Stimulated activated CD4-positive, alpha-beta T cell treated with anti-CD3 and anti-CD28 coated beads, Interleukin-1b, Interleukin-23, amount 100 ng/mL, for 4 hours (primary cell): ENCODE measurements at regions not wholly inside any gene's neighbourhood (a gene's known extent, or its start where the extent isn't known, plus 50 kb on each side); places are given as distances from the start of the nearest gene placed in this dataset.

Experiments used
- DNase-seq, 2 donors: peaks; one replicate each; pipeline ENCODE4 v3.0.0-alpha.2; 2020; ENCODE audit warnings: low read depth in 2 of 2

DNA sequence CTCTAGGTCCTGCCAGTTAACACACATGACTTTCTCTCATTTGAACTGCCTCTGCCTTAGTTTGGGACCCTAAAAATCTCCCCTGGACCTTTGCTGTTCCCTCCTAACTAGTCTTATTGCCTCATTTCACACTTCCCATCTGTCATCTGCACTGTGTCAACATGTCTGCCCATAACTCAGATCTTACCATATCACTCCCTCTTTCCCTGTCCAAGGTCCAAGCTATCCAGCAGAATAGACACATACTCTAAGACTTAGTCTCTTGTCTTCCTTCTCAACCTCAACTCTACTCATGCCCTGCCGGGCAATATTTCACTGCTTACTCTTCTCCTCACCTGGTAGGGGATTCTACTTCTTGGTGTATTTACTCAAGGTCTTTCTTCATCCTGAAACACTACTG is 79.5 kb upstream of the DAB1 start:
- no peak for DNase-seq

DNA sequence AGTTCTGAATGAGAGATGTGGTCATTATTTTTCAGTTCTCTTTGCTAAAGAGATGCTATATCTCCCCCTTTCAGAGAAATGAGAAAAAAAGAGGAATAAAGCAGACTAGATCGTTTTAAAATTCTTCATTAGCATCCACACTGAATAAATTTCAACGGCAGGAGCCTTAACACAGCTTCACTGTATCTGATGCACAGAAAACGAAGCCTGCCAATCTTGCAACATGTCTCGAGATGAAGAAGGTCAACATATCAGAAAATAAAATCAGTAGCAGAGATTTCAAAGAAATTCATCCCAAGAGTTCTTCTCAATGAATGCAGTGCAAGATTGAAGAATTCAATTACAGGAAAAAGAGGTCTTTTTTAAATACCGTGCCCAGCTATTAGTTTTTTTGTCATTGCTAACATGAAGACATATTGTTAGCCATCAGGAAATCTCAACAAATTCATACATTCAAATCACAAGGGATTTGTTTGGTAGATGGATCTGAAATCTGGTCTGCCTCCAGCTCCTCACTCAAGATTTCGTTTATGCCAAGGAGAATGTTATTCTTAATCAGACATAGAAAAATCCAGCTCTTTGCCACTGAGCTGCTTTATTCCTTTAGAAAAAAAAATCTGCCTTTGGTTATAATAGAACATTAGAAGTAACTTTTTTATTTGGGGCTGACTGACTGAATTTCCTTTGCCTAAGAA is 76.4 kb upstream of the DAB1 start:
- DNase-seq, result no peak

DNA sequence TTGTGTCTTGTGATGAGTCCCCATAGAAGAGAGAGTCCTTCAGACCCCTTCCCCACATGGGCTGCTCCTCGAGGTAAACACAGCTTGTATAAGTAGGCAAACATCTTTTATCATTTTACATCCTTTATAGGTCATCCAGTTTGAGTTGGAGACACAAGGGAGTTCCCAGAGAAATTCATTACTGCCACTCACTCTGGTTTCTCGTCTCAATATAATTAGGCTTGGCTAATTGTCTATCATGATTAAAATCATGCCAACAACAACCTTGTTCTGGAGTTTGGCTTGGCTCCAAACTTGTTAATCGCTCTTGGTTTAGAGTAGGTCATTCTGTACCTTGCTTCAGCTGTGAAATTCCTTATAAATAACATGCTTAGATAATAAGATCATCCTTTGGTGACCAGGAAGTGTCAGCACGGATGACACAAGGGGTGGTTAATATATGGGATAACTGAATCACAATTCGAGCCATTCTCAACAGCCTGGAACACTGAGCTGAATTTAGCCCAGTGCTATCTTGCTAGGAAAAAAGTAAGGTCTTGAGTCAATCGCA is 70.7 kb upstream of the DAB1 start:
- DNase-seq, result no peak

DNA sequence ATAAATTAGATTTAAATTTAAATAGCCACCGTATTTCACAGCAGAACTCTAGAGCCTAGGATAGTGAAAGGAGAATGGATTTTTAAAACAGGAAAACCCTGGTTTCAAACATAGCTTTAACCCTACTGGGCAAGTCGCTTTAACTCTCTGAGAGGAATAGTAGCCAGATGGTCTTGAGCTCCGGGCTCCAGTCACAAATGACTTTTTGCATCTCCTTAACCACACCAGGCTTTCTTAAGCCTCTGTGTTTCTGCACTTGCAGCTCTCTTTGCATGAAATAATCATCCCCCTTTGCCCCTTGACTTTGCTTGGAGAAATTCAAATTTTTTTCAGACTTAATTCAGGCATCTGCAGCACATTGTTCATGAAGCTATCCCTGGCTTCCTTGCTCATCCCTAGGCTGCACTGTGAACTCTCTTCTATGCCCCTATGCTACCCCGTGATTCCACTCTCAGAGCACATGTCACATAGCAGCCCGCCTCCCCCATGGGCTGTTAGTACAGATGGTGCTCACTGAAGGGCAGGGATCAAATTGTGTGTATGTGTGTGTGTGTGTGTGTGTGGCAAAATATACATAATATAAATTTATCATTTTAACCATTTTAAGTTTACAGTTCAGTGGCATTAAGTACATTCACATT is 68.8 kb upstream of the DAB1 start:
- no peak for DNase-seq

DNA sequence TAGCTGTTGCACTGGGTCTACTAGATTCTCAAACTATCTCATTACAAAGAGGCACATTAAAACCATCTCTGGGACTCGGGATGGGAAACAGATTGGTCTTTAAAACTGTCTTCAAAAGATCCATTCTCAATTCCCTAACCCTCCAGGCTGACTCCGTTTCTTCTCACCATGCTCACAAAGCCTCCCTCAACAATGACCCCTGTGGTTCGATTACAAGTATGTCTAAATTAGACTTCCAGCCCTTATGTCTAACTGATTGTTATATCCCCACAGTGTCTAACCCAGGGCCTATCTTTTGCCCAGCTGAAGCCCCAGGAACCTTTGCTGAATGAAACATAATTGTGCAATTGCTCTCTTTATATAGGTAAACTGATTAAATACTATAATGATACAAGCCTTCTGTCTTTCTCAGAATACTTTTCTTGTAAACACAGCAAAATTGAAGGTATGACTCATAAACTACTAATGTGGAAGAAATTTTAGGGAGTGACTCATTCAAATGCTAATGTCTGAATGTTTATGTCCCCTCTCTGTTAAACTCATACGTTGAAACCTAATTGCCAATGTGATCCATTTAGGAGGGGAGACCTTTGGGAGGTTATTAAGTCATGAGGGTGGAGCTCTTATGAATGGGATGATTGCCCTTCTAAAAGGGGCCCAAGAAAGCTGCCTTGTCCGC is 65.6 kb upstream of the DAB1 start:
- no peak for DNase-seq

DNA sequence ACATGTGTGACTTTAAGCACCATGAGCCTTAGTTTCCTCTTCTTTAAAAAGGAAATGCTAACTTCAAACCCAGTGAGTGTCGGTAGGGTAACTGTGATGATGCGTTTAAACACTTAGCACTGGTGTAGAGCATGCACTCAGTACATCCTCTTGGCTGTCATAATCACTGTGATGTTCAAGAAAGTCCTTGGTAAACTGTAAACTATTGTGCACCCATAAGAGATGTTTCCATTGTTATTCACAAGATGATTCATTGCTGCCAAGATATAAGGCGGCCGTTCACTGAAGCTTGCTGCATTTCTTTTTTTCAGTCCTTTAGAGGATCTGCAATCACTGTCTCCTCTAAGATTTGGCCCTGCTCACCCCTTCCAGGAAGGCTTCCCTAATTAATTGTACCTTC is 61.8 kb upstream of the DAB1 start:
- no peak for DNase-seq

DNA sequence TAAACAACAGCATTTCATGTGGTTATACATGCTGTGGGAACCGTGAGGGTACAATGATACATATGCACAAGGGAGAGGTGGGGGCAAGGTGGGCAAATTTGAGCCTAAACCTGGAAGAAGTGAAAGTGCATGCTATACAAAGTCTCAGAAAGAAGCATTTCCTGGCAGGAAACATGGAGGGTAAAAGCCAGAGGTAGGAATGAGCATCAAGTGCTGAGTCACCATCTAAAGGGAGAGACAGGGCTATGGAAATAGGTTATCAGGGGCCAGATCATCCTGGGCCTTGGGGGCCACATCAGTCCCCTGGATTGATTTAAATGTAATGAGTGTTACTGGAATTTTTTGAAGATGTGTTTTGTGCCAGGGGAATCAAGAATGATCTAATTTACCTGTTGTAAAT is 60.1 kb upstream of the DAB1 start:
- DNase-seq, result no peak

DNA sequence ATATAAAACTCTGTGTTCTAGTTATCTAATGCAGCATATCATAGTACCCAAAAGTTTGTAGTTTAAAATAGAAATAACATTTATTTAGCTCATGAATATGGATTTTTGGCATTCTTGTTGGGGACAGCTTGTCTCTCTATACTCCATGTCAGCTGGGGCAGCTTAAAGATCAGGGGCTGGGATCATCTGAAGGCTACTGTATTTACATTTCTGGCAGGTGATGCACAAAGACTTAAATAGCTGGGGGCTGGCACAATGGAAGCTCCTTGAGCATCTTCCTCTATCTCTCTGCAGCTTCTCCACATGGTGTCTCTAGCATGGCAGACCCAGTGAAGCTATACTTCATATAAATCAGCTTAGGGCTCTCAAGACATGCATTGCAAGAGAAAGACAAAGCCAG is 55.6 kb upstream of the DAB1 start:
- DNase-seq, result no peak

DNA sequence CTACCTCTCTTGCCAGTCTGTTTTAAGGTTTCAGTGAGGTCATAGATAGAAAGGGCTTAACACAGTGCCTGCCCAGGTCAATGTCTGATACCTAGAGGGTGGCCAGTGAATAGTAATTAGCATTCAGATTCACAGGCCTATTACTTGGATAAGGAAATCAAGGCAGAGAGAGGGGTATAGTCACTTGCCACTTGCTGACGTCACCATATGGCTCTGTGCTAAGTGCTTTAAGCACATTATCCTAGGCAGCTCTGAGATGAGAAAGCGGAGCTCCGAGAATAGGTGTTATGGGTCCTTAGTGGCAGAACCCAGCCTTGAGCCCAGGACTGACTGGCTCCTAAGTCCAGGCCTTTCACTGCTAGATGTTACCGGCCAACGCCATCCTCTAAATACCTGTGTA is 51.5 kb upstream of the DAB1 start:
- DNase-seq, result no peak

DNA sequence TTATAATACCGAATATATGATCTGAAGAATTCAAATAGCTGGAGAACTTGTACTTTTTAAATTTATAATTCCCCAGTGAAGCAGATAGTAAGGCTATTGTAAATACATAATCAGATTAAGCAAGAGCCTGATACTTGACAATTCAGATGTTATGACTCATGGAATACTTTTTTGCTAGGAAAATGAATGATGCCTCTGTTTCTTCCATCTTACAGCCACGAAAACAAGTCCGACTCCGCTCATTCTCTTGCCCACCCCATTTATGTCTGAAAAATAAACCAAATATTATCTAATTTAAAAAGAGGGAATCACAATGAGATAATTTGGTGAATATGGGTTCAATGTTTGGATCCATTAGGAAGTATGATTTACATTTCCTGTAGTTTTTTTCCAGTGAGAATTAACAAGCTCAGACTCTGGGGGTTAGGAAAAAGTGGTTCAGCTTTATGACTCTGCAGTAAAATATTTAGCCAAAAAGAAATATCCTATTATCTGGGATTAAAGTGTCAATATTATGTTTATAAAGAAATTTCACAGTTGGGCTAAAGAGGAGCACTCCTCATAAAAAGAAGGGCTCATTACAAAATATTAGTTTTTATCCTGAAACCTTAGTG is 50.4 kb upstream of the DAB1 start:
- no peak for DNase-seq
